K562 (cell line): ENCODE measurements at regions not wholly inside any gene's neighbourhood (a gene's known extent, or its start where the extent isn't known, plus 50 kb on each side); places are given as distances from the start of the nearest gene placed in this dataset.

Experiments used
- ATAC-seq: fragments of 200-7000 bp; cut with Tn5 transposase; 3 replicates; pipeline ENCODE4 v1.9.1; 2020; ENCODE audit warnings: moderate library complexity
- BruUV-seq: library from RNA; stranded (reverse); fragments of 400-500 nt; replicated peaks from 2 replicates; lab custom pipeline; 2021; lab: Mats Ljungman, UMichigan
- CTCF ChIA-PET: fragments of 300-600 bp; formaldehyde crosslinking; extraction: SDS; loops from one replicate; lab custom pipeline; 2021; ENCODE audit warnings: low intra/inter-chr PET ratio; lab: Yijun Ruan, JAX
- POLR2A ChIA-PET: fragments of 300-600, 350-650 bp; sonication (Branson Sonifier 250); formaldehyde crosslinking; extraction: SDS; loops from one replicate; lab custom pipeline; 2021; ENCODE audit warnings: antibody characterized with exemption, inconsistent platforms; lab: Yijun Ruan, JAX
- DNase-seq, 4 experiments: peaks; one replicate each; pipeline versions ENCODE4 v3.0.0 to v3.0.0-alpha.2; 2011 to 2018; ENCODE audit warnings: low spot score in 3 of 4, mixed read lengths in 3 of 4; ENCODE audit errors: extremely low read depth in 1 of 4
- FAIRE-seq: peaks from 2 replicates; lab custom pipeline; 2011; peaks lifted over from hg19 to GRCh38; lab: Jason Lieb, UNC
- H2AFZ ChIP-seq: 2 replicates; pipeline ENCODE4 v1.6.0; 2011; ENCODE audit warnings: low read depth, low read length, control low read depth, inconsistent platforms
- H3K27ac ChIP-seq: fragments of 200-600 bp; 3 replicates; pipeline ENCODE4 v1.8.0; 2011; ENCODE audit warnings: low read depth, mild to moderate bottlenecking, control low read depth, inconsistent platforms, low read length, moderate library complexity, mixed read lengths; ENCODE audit errors: extremely low read depth
- H3K27me3 ChIP-seq, 2 experiments: fragments of 300-600 bp in 1 of 2; 2 replicates in 1 of 2; 3 replicates in 1 of 2; pipeline versions ENCODE4 v1.6.0 to v1.8.0; 2011; ENCODE audit warnings: inconsistent platforms in 2 of 2, low read length in 2 of 2, mild to moderate bottlenecking in 1 of 2, mixed read lengths in 1 of 2, moderate library complexity in 1 of 2; ENCODE audit not compliant: control insufficient read depth in 2 of 2, insufficient read depth in 2 of 2
- H3K36me3 ChIP-seq: fragments of 300-600 bp; 3 replicates; pipeline ENCODE4 v1.8.0; 2011; ENCODE audit warnings: mild to moderate bottlenecking, low read length, inconsistent platforms; ENCODE audit not compliant: control insufficient read depth, insufficient read depth
- H3K4me1 ChIP-seq, 2 experiments: fragments of 200-600 bp in 1 of 2; replicated peaks in 1 of 2; 2 replicates in 1 of 2; 3 replicates in 1 of 2; pipeline versions ENCODE4 v1.5.1 to v1.8.0; 2011; ENCODE audit warnings: inconsistent platforms in 2 of 2, low read length in 2 of 2, mild to moderate bottlenecking in 1 of 2, mixed read lengths in 1 of 2, moderate library complexity in 1 of 2; ENCODE audit not compliant: control insufficient read depth in 2 of 2, insufficient read depth in 2 of 2
- H3K4me2 ChIP-seq: 2 replicates; pipeline ENCODE4 v1.6.1; 2011; ENCODE audit warnings: low read length, control low read depth, inconsistent platforms, mixed read lengths; ENCODE audit not compliant: insufficient read depth
- H3K4me3 ChIP-seq: fragments of 200-600 bp; sonication (generic), shearing (Covaris generic); 2 replicates; pipeline ENCODE4 v1.5.1; 2016; ENCODE audit warnings: control low read depth, inconsistent platforms
- H3K79me2 ChIP-seq: fragments of 200-600 bp; 3 replicates; pipeline ENCODE4 v1.8.0; 2011; ENCODE audit warnings: low read length, inconsistent platforms; ENCODE audit not compliant: control insufficient read depth, insufficient read depth
- H3K9ac ChIP-seq, 2 experiments: 2 replicates each; pipeline versions ENCODE4 v1.6.0 to v1.6.1; 2011; ENCODE audit warnings: low read depth in 2 of 2, low read length in 2 of 2, control low read depth in 1 of 2, inconsistent platforms in 1 of 2, mild to moderate bottlenecking in 1 of 2, mixed read lengths in 1 of 2; ENCODE audit not compliant: insufficient read depth in 1 of 2
- H3K9me1 ChIP-seq: one replicate; pipeline ENCODE4 v1.6.0; 2011; ENCODE audit warnings: inconsistent platforms, mild to moderate bottlenecking, low read length, moderate library complexity; ENCODE audit not compliant: control insufficient read depth, insufficient read depth
- H3K9me3 ChIP-seq: replicated peaks from 2 replicates; pipeline ENCODE4 v1.5.1; 2011; ENCODE audit warnings: low read depth, low read length, inconsistent platforms; ENCODE audit not compliant: control insufficient read depth, insufficient read depth
- H4K20me1 ChIP-seq: replicated peaks from 2 replicates; pipeline ENCODE4 v1.6.1; 2011; ENCODE audit warnings: low read length, inconsistent platforms, mixed read lengths; ENCODE audit not compliant: control insufficient read depth, insufficient read depth
- ASH1L ChIP-seq: fragments of 450-650 bp; IDR thresholded peaks from 2 replicates; pipeline ENCODE4 v1.6.1; 2018; ENCODE audit warnings: borderline replicate concordance, mild to moderate bottlenecking, low read depth; ENCODE audit not compliant: partially characterized antibody
- BRF2 ChIP-seq: IDR thresholded peaks from 3 replicates; pipeline ENCODE4 v1.6.1; 2011; ENCODE audit warnings: borderline replicate concordance, mild to moderate bottlenecking; ENCODE audit not compliant: insufficient read length, insufficient read depth
- CBX1 ChIP-seq: sonication (generic); IDR thresholded peaks from 2 replicates; pipeline ENCODE4 v1.6.1; 2016; ENCODE audit warnings: antibody characterized with exemption, low read depth, mild to moderate bottlenecking
- CREB3 ChIP-seq: fragments of 450-650 bp; conservative IDR thresholded peaks from 2 replicates; pipeline ENCODE4 v1.6.1; 2016; ENCODE audit warnings: missing genetic modification characterization, low read depth, mild to moderate bottlenecking, missing compliant biosample characterization, moderate library complexity
- DEAF1 ChIP-seq: fragments of 450-650 bp; formaldehyde crosslinking; IDR thresholded peaks from 2 replicates; pipeline ENCODE4 v1.4.0; 2020; ENCODE audit warnings: mild to moderate bottlenecking, moderate library complexity
- ILK ChIP-seq: fragments of 450-650 bp; IDR thresholded peaks from 2 replicates; pipeline ENCODE4 v1.6.1; 2016; ENCODE audit warnings: missing genetic modification characterization, low read depth, mild to moderate bottlenecking, missing compliant biosample characterization, moderate library complexity, borderline replicate concordance
- MTA2 ChIP-seq: fragments of 450-650 bp; IDR thresholded peaks from 2 replicates; pipeline ENCODE4 v1.6.1; 2016; ENCODE audit warnings: low read depth
- NFIX ChIP-seq: fragments of 250-450 bp; sonication (Bioruptor Pico); IDR thresholded peaks from 2 replicates; pipeline ENCODE4 v1.4.0; 2020; ENCODE audit warnings: low read depth, mild to moderate bottlenecking, moderate library complexity
- RB1 ChIP-seq: fragments of 450-650 bp; IDR thresholded peaks from 2 replicates; pipeline ENCODE4 v1.6.1; 2017; ENCODE audit warnings: low read depth, mild to moderate bottlenecking
- ZNF740 ChIP-seq, 3 experiments: fragments of 200-800 bp in 1 of 3; sonication (Bioruptor generic) in 1 of 3; sonication (generic) in 1 of 3; formaldehyde crosslinking in 1 of 3; IDR thresholded peaks; 2 replicates each; pipeline versions ENCODE4 v1.6.1 to v1.8.0; 2016 to 2022; ENCODE audit warnings: mild to moderate bottlenecking in 2 of 3, missing compliant biosample characterization in 2 of 3, missing genetic modification characterization in 2 of 3, missing genetic modification reagents in 1 of 3
- WGBS: fragments of 100-300 bp; shearing (Covaris generic); methylation state at CpG from one replicate; pipeline ENCODE4 v1.1.6; 2016; ENCODE audit warnings: low coverage, mixed read lengths; ENCODE audit not compliant: insufficient coverage; ENCODE audit errors: missing lambda C conversion rate; 5-methylcytosine and 5-hydroxymethylcytosine counted together
- in situ Hi-C: fragments of 300-500 bp; cut with MboI; formaldehyde crosslinking; loops from 4 replicates; pipeline ENCODE4 v1.15.0; 2018; ENCODE audit warnings: inconsistent platforms, mixed read lengths
- intact Hi-C: fragments of 100-400 bp; cut with micrococcal nuclease; formaldehyde crosslinking; loops from 2 replicates; pipeline ENCODE4 v1.14.2; 2022

GRCh38 chr22:35482974-35483373, 57.7 kb upstream of the RASD2 start:
- TF ChIP-seq DEAF1 (CRISPR knock-in tag) (no peak), RB1 (no peak), ZNF740 (CRISPR knock-in tag; IDR thresholded peaks at IDR 0.05) (no peak), ZNF740 (tag; IDR thresholded peaks at IDR 0.05) (no peak), ASH1L (no peak), BRF2 (no peak), NFIX (CRISPR knock-in tag) (no peak), ILK (tag) (no peak), CREB3 (tag) (no peak), CBX1 (no peak), MTA2 (no peak)
- Histone ChIP-seq H3K27ac (no peak overlapping the region), H3K79me2 (no peaks in the 10 kb centered on the region), H3K36me3 (no peaks in the 10 kb centered on the region), H3K9me3 (no peaks in the 10 kb centered on the region), H2AFZ (no peak overlapping the region), H3K4me1 (peaks cover 12% of the 10 kb centered on the region in 2 experiments; a peak in 4 of 5 replicates), H3K4me3 (no peak overlapping the region), H3K4me2 (no peak overlapping the region), H3K9me1 (no peaks in the 10 kb centered on the region), H3K27me3 (peaks cover 2 to 26% of the 10 kb centered on the region in 2 experiments; a peak in 4 of 5 replicates), H3K9ac (no peak overlapping the region), H4K20me1 (no peaks in the 10 kb centered on the region)
- FAIRE-seq (no peak), ATAC-seq (no peak), DNase-seq (no peak)
- intact Hi-C loops (no loop called here), in situ Hi-C loops (no loop called here)
- WGBS = 32% methylated on average over 5 of the region's 6 CpGs
- ChIA-PET POLR2A (no interaction called here), CTCF (no interaction called here)
- no TSS peak for BruUV-seq
